ENCODE measurements at regions not wholly inside any gene's neighbourhood (a gene's known extent, or its start where the extent isn't known, plus 50 kb on each side); places are given as distances from the start of the nearest gene placed in this dataset.
"Not testable (repeated sequence)": the region's sequence is repeated elsewhere in the genome, so short reads cannot be mapped to it uniquely, and the experiment has no call there.

DNA sequence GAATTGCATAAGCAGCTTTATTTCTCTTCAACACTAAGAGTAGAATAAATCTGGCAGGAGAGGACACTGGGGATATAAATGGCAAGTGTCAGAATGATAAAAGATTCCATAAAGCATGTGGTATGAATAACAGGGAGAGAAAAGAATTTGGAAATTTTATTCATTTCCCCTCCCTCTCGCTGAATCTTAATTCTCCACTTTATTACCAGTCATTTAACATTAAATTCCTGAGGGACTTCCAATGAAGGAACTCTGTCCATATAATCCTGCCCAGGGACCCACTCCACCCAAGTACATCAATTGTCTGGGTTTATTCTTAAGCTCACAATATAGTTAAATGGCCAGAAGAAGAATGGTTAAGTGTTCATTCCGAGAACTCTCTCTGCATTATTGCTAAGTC lies 197.7 kb upstream of the MGAT5 start:
- peaks cover 4 to 11% (median 8%) of the 10 kb centered on the region in 3 experiments; a peak in 6 of 7 replicates for H3K36me3 Mint-ChIP-seq (ENCODE audit: insufficient read depth in 1 of 3, low read depth in 3 of 3)
- no peak overlapping the region for H3K23ac ChIP-seq (ENCODE audit: insufficient read length, low read depth, low read length)

DNA sequence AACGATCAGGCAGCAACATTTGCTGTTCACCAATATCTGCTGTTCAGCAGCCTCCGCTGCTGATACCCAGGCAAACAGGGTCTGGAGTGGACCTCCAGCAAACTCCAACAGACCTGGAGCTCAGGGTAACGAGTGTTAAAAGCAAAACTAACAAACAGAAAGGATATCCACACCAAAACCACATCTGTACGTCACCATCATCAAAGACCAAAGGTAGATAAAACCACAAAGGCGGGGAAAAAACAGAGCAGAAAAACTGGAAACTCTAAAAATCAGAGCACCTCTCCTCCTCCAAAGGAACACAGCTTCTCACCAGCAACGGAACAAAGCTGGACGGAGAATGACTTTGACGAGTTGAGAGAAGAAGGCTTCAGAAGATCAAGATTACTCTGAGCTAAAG lies 192.8 kb upstream of the MGAT5 start:
- H3K23ac ChIP-seq (ENCODE audit: insufficient read length, low read depth, low read length); H3K27ac ChIP-seq (ENCODE audit: insufficient read length, low read depth, low read length); H2BK15ac ChIP-seq (ENCODE audit: low read depth, low read length); H4K20me1 ChIP-seq (ENCODE audit: control insufficient read depth, insufficient read depth, insufficient read length); H4K8ac ChIP-seq (replicated peaks; ENCODE audit: insufficient read length, low read depth, low read length); H3K9me3 ChIP-seq (ENCODE audit: control insufficient read depth, low read depth, low read length); H3K79me1 ChIP-seq (ENCODE audit: insufficient read depth, low read depth, low read length, poor library complexity, severe bottlenecking); H3K4ac ChIP-seq (ENCODE audit: low read depth, low read length); H4K5ac ChIP-seq (ENCODE audit: insufficient read length, low read depth, low read length); H2BK5ac ChIP-seq (ENCODE audit: insufficient read length, low read length); H3K4me1 ChIP-seq (ENCODE audit: insufficient read depth, low read length); H3K27me3 Mint-ChIP-seq (ENCODE audit: low read depth); H3K4me3 Mint-ChIP-seq; H3T11ph ChIP-seq (ENCODE audit: low read length); H3K4me1 Mint-ChIP-seq; H3K9ac ChIP-seq (ENCODE audit: extremely low read depth, insufficient read length, low read length); H3K14ac ChIP-seq (ENCODE audit: insufficient read depth, low read length); H3K27me3 ChIP-seq (ENCODE audit: insufficient read depth, low read length); H2AK5ac ChIP-seq (ENCODE audit: insufficient read length, low read length); H2AFZ ChIP-seq (ENCODE audit: low read length); DNase-seq; H3K4me2 ChIP-seq (ENCODE audit: insufficient read depth, insufficient read length, low read length); H3K56ac ChIP-seq (ENCODE audit: insufficient read length, low read depth, low read length); H2BK20ac ChIP-seq (ENCODE audit: low read depth, low read length, poor library complexity, severe bottlenecking); H3K23me2 ChIP-seq (ENCODE audit: insufficient read length, low read depth, low read length, poor library complexity, severe bottlenecking); H2BK12ac ChIP-seq (ENCODE audit: insufficient read length, low read depth, low read length); H3K27ac Mint-ChIP-seq; H3K18ac ChIP-seq (ENCODE audit: insufficient read length, low read depth, low read length); H3K79me2 ChIP-seq (ENCODE audit: insufficient read depth, low read length); H2BK120ac ChIP-seq (ENCODE audit: low read depth, low read length, poor library complexity, severe bottlenecking); H4K91ac ChIP-seq (ENCODE audit: insufficient read length, low read depth, low read length): not testable (repeated sequence)
- WGBS (ENCODE audit: extremely low coverage, insufficient read length, low lambda C conversion rate), result no CpG with 5 or more reads among the region's 8 CpGs
- peaks cover 17 to 36% (median 35%) of the 10 kb centered on the region in 3 experiments for H3K36me3 Mint-ChIP-seq (ENCODE audit: insufficient read depth in 1 of 3, low read depth in 3 of 3)
- peaks cover 42 to 46% of the 10 kb centered on the region in 2 experiments for H3K9me3 Mint-ChIP-seq

More for the DNA sequence above, 197.7 kb upstream of the MGAT5 start:
- H3K9me3 Mint-ChIP-seq, result peaks cover 10 to 17% of the 10 kb centered on the region in 2 experiments
- Histone ChIP-seq H2BK5ac (ENCODE audit: insufficient read length, low read length) (no peak overlapping the region), H4K20me1 (ENCODE audit: control insufficient read depth, insufficient read depth, insufficient read length) (no peaks in the 10 kb centered on the region), H4K91ac (ENCODE audit: insufficient read length, low read depth, low read length) (no peak overlapping the region), H2BK15ac (ENCODE audit: low read depth, low read length) (no peak overlapping the region), H4K8ac (replicated peaks; ENCODE audit: insufficient read length, low read depth, low read length) (no peak overlapping the region), H3K4me1 (ENCODE audit: insufficient read depth, low read length) (no peaks in the 10 kb centered on the region), H4K5ac (ENCODE audit: insufficient read length, low read depth, low read length) (no peak overlapping the region), H3K9ac (ENCODE audit: extremely low read depth, insufficient read length, low read length) (no peak overlapping the region), H2BK120ac (ENCODE audit: low read depth, low read length, poor library complexity, severe bottlenecking) (no peak overlapping the region), H2AK5ac (ENCODE audit: insufficient read length, low read length) (no peak overlapping the region), H3K27ac (ENCODE audit: insufficient read length, low read depth, low read length) (no peak overlapping the region), H2BK20ac (ENCODE audit: low read depth, low read length, poor library complexity, severe bottlenecking) (no peak overlapping the region), H2BK12ac (ENCODE audit: insufficient read length, low read depth, low read length) (no peak overlapping the region), H3T11ph (ENCODE audit: low read length) (no peak overlapping the region), H3K56ac (ENCODE audit: insufficient read length, low read depth, low read length) (no peak overlapping the region), H3K23me2 (ENCODE audit: insufficient read length, low read depth, low read length, poor library complexity, severe bottlenecking) (no peaks in the 10 kb centered on the region), H3K18ac (ENCODE audit: insufficient read length, low read depth, low read length) (no peak overlapping the region), H2AFZ (ENCODE audit: low read length) (no peak overlapping the region), H3K4me2 (ENCODE audit: insufficient read depth, insufficient read length, low read length) (no peak overlapping the region), H3K27me3 (ENCODE audit: insufficient read depth, low read length) (no peaks in the 10 kb centered on the region), H3K79me2 (ENCODE audit: insufficient read depth, low read length) (no peaks in the 10 kb centered on the region), H3K79me1 (ENCODE audit: insufficient read depth, low read depth, low read length, poor library complexity, severe bottlenecking) (no peaks in the 10 kb centered on the region), H3K14ac (ENCODE audit: insufficient read depth, low read length) (no peak overlapping the region), H3K4ac (ENCODE audit: low read depth, low read length) (no peak overlapping the region), H3K9me3 (ENCODE audit: control insufficient read depth, low read depth, low read length) (no peaks in the 10 kb centered on the region)
- no peak overlapping the region for H3K4me3 Mint-ChIP-seq
- no peak overlapping the region for H3K27ac Mint-ChIP-seq
- peaks cover 3% of the 10 kb centered on the region; the same call in 1 of the 2 replicates for H3K27me3 Mint-ChIP-seq (ENCODE audit: low read depth)
- H3K4me1 Mint-ChIP-seq, result no peaks in the 10 kb centered on the region
- WGBS (ENCODE audit: extremely low coverage, insufficient read length, low lambda C conversion rate), result no CpG with 5 or more reads among the region's 2 CpGs
- no peak for DNase-seq
- TF ChIP-seq, protein P1, sequence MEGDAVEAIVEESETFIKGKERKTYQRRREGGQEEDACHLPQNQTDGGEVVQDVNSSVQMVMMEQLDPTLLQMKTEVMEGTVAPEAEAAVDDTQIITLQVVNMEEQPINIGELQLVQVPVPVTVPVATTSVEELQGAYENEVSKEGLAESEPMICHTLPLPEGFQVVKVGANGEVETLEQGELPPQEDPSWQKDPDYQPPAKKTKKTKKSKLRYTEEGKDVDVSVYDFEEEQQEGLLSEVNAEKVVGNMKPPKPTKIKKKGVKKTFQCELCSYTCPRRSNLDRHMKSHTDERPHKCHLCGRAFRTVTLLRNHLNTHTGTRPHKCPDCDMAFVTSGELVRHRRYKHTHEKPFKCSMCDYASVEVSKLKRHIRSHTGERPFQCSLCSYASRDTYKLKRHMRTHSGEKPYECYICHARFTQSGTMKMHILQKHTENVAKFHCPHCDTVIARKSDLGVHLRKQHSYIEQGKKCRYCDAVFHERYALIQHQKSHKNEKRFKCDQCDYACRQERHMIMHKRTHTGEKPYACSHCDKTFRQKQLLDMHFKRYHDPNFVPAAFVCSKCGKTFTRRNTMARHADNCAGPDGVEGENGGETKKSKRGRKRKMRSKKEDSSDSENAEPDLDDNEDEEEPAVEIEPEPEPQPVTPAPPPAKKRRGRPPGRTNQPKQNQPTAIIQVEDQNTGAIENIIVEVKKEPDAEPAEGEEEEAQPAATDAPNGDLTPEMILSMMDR (conservative IDR thresholded peaks at IDR 0.05), result no peak
